GM10248 (cell line): ENCODE measurements at regions not wholly inside any gene's neighbourhood (a gene's known extent, or its start where the extent isn't known, plus 50 kb on each side); places are given as distances from the start of the nearest gene placed in this dataset.

ENCODE experiments used
- CTCF ChIA-PET: fragments of 300-600 bp; sonication (Branson Sonifier 250); formaldehyde crosslinking; extraction: SDS; loops from one replicate; lab custom pipeline; 2021; ENCODE audit warnings: antibody characterized with exemption; lab: Yijun Ruan, JAX
- POLR2A ChIA-PET: fragments of 350-650 bp; sonication (Branson Sonifier 250); formaldehyde crosslinking; extraction: SDS; loops from one replicate; lab custom pipeline; 2020; ENCODE audit warnings: antibody characterized with exemption; lab: Yijun Ruan, JAX
- DNase-seq: peaks from one replicate; pipeline ENCODE4 v3.0.0; 2012; ENCODE audit errors: extremely low spot score
- TF ChIP-seq, protein P1 (sequence below): IDR thresholded peaks from 2 replicates; pipeline ENCODE4 v1.5.1; 2012; ENCODE audit warnings: mild to moderate bottlenecking, low read depth; ENCODE audit errors: extremely low read depth, missing control alignments, control extremely low read depth

DNA sequence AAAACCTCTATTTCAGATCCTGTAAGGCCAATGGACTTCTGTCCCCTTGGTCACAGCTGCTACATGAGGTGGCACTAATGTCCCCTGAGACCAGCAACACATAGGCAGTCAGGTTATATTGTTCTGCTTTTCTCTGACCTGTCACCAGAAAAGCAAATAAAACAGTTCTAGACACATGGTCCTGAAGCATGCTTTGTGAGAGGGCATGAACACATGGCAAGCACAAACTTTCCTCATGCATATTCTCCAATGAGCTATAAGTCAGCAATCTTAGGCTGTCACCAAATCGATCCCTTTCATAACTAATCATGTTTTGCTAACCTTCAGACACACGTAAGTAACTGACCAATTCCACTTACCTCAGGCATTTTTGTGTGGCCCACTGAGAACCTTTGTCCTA lies 225.4 kb upstream of the ZC3H12C start:
- ChIA-PET CTCF (interaction anchor here (1.7 kb wide), 1 partner anchor 16 kb away, joined by 5 read pairs; no protein-coding TSS in a partner anchor), POLR2A (no interaction called here)
- TF ChIP-seq, protein P1, sequence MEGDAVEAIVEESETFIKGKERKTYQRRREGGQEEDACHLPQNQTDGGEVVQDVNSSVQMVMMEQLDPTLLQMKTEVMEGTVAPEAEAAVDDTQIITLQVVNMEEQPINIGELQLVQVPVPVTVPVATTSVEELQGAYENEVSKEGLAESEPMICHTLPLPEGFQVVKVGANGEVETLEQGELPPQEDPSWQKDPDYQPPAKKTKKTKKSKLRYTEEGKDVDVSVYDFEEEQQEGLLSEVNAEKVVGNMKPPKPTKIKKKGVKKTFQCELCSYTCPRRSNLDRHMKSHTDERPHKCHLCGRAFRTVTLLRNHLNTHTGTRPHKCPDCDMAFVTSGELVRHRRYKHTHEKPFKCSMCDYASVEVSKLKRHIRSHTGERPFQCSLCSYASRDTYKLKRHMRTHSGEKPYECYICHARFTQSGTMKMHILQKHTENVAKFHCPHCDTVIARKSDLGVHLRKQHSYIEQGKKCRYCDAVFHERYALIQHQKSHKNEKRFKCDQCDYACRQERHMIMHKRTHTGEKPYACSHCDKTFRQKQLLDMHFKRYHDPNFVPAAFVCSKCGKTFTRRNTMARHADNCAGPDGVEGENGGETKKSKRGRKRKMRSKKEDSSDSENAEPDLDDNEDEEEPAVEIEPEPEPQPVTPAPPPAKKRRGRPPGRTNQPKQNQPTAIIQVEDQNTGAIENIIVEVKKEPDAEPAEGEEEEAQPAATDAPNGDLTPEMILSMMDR: no peak
- DNase-seq: no peak

DNA sequence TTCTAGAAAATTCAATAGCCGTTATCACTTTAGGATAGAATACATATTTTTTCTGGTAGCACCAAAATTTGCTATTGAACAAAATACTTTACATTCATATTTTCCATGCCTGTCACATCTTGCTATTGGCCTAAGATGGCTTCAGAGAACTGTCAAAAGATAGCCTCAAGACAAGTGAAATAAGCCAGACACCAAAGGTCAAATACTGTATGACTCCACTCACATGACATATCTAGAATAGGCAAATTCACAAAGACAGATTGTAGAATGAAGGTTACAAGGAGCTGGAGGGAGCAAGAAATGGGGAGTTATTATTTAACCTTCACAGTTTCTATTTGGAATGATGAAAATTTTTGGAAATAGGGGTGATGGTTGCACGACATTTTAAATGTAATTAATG lies 223.7 kb upstream of the ZC3H12C start:
- DNase-seq: no peak
- ChIA-PET CTCF (interaction anchor here (1.0 kb wide), 1 partner anchor 70 kb away, joined by 3 read pairs; no protein-coding TSS in a partner anchor), POLR2A (no interaction called here)
- TF ChIP-seq, protein P1: no peak

GRCh38 chr11:109870297-109870696 lies 222.9 kb upstream of the ZC3H12C start:
- POLR2A ChIA-PET: no interaction called here
- CTCF ChIA-PET: interaction anchor here (1.0 kb wide), 1 partner anchor 69 kb away, joined by 3 read pairs; no protein-coding TSS in a partner anchor
- TF ChIP-seq, protein P1: no peak
- no peak for DNase-seq

- CTCF ChIA-PET: no interaction called here
- POLR2A ChIA-PET: no interaction called here
- TF ChIP-seq, protein P1: no peak
- DNase-seq: no peak
Measured at GRCh38 chr11:109877043-109877442, 216.1 kb upstream of the ZC3H12C start.

DNA sequence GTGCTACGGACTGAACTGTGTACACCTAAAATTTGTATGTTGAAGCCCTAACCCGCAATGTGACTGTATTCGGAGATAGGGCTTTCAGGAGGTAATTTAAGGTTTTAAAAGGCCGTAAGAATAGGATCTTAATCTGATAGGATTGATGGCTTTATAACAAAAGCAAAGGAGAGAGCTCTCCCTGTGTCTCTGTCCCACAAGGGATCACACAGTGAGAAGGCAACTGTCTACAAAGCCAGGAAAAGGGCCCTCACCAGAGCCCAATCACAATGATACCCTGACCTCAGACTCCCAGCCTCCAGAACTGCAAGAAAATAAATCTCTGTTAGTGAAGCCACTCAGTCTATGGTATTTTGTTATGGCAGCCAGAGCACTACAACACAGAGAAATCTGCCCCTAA lies 208.7 kb upstream of the ZC3H12C start:
- TF ChIP-seq, protein P1: no peak
- ChIA-PET POLR2A (no interaction called here), CTCF (interaction anchor here (1.2 kb wide), 1 partner anchor 31 kb away, joined by 3 read pairs; no protein-coding TSS in a partner anchor)
- DNase-seq: no peak

- ChIA-PET CTCF (interaction anchor here (1.2 kb wide), 1 partner anchor 32 kb away, joined by 3 read pairs; no protein-coding TSS in a partner anchor), POLR2A (no interaction called here)
- TF ChIP-seq, protein P1: no peak
- no peak for DNase-seq
Measured at GRCh38 chr11:109885006-109885405, 208.2 kb upstream of the ZC3H12C start.

DNA sequence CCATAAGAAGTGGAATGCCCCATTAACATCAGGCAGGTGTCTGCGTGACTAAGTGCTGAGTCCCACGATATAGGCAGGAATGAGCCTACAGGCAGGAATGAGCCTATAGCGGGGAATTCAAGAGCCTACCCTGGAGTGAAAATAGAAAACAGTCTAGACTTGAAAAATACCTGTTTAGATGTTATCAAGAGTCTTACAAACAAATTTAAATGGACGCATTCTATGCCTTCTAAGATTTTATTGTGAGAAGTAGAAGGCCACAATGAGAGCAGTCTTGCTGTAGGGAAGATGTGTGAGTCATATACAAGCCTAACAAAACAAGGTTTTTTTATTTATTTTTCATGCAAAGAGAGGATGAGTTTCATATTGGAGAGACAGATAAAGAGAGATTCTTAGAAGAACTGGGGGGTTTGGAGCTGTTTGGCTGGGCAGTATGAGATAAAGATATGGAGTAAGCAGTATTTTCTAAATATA lies 200.8 kb upstream of the ZC3H12C start:
- TF ChIP-seq, protein P1: no peak
- ChIA-PET CTCF (interaction anchor here (0.7 to 1.0 kb wide), 2 partner anchors 15 to 44 kb away, joined by 3 to 4 read pairs; no protein-coding TSS in a partner anchor), POLR2A (no interaction called here)
- no peak for DNase-seq
